IMR-90 (cell line): ENCODE measurements at regions not wholly inside any gene's neighbourhood (a gene's known extent, or its start where the extent isn't known, plus 50 kb on each side); places are given as distances from the start of the nearest gene placed in this dataset.

Experiments used
- ATAC-seq: fragments of 200-7000 bp; cut with Tn5 transposase; 2 replicates; pipeline ENCODE4 v1.9.1; 2020; ENCODE audit warnings: low read depth, mild to moderate bottlenecking, moderate library complexity
- BruUV-seq: library from RNA; stranded (reverse); fragments of 400-500 nt; replicated peaks from 2 replicates; lab custom pipeline; 2021; lab: Mats Ljungman, UMichigan
- CTCF ChIA-PET: fragments of 300-600 bp; formaldehyde crosslinking; extraction: SDS; loops from one replicate; lab custom pipeline; 2021; ENCODE audit warnings: antibody characterized with exemption; lab: Yijun Ruan, JAX
- POLR2A ChIA-PET: fragments of 300-600 bp; sonication (Branson Sonifier 250); formaldehyde crosslinking; loops from one replicate; lab custom pipeline; 2022; ENCODE audit warnings: antibody characterized with exemption; ENCODE audit not compliant: unreplicated experiment; lab: Charles Lee
- DNase-seq: peaks from one replicate; pipeline ENCODE4 v3.0.0; 2013
- H2AFZ ChIP-seq: replicated peaks from 2 replicates; pipeline ENCODE3; 2013; ENCODE audit warnings: low read length, mild to moderate bottlenecking; ENCODE audit not compliant: poor library complexity
- H2AK5ac ChIP-seq: 2 replicates; pipeline ENCODE4 v1.6.1; 2013; ENCODE audit warnings: low read depth, low read length, inconsistent platforms
- H2AK9ac ChIP-seq: replicated peaks from 2 replicates; pipeline ENCODE3; 2013; ENCODE audit warnings: mild to moderate bottlenecking, low read depth, low read length, moderate library complexity; ENCODE audit not compliant: poor library complexity
- H2BK120ac ChIP-seq: 2 replicates; pipeline ENCODE4 v1.6.1; 2013; ENCODE audit warnings: low read depth, low read length, inconsistent platforms
- H2BK15ac ChIP-seq: 3 replicates; pipeline ENCODE4 v1.6.1; 2013; ENCODE audit warnings: low read depth, low read length, inconsistent platforms
- H2BK20ac ChIP-seq: 2 replicates; pipeline ENCODE4 v1.6.1; 2013; ENCODE audit warnings: low read depth, mild to moderate bottlenecking, inconsistent platforms, low read length, moderate library complexity
- H2BK5ac ChIP-seq: 2 replicates; pipeline ENCODE4 v1.6.1; 2013; ENCODE audit warnings: mild to moderate bottlenecking, low read depth, low read length, inconsistent platforms; ENCODE audit not compliant: poor library complexity, severe bottlenecking
- H3K14ac ChIP-seq: replicated peaks from 2 replicates; pipeline ENCODE4 v1.6.1; 2013; ENCODE audit warnings: low read depth, low read length, inconsistent platforms
- H3K18ac ChIP-seq: 2 replicates; pipeline ENCODE4 v1.6.1; 2013; ENCODE audit warnings: low read depth, low read length, control low read depth
- H3K23ac ChIP-seq: 2 replicates; pipeline ENCODE4 v1.6.1; 2013; ENCODE audit warnings: low read depth, low read length, inconsistent platforms
- H3K27ac ChIP-seq: 2 replicates; pipeline ENCODE4 v1.5.1; 2013; ENCODE audit warnings: mild to moderate bottlenecking, control low read depth, low read length; ENCODE audit not compliant: insufficient read depth
- H3K27me3 ChIP-seq: 2 replicates; pipeline ENCODE4 v1.6.1; 2013; ENCODE audit warnings: low read length; ENCODE audit not compliant: control insufficient read depth, insufficient read depth
- H3K36me3 ChIP-seq: 2 replicates; pipeline ENCODE4 v1.6.1; 2013; ENCODE audit warnings: low read length, mixed read lengths; ENCODE audit not compliant: control insufficient read depth, insufficient read depth
- H3K4ac ChIP-seq: 2 replicates; pipeline ENCODE4 v1.6.1; 2013; ENCODE audit warnings: low read depth, low read length, inconsistent platforms
- H3K4me1 ChIP-seq: 2 replicates; pipeline ENCODE4 v1.6.1; 2013; ENCODE audit warnings: low read length, mixed read lengths; ENCODE audit not compliant: control insufficient read depth, insufficient read depth
- H3K4me2 ChIP-seq: 2 replicates; pipeline ENCODE4 v1.6.1; 2013; ENCODE audit warnings: low read depth, mild to moderate bottlenecking, control low read depth, low read length, moderate library complexity
- H3K4me3 ChIP-seq: 2 replicates; pipeline ENCODE4 v1.5.1; 2013; ENCODE audit warnings: low read depth, mild to moderate bottlenecking, control low read depth, low read length, moderate library complexity; ENCODE audit not compliant: insufficient read depth
- H3K56ac ChIP-seq: 2 replicates; pipeline ENCODE4 v1.6.1; 2013; ENCODE audit warnings: low read length, inconsistent platforms; ENCODE audit not compliant: insufficient read depth; ENCODE audit errors: extremely low read depth
- H3K79me1 ChIP-seq, 2 experiments: 2 replicates each; pipeline ENCODE4 v1.6.1; 2013; ENCODE audit warnings: low read length in 2 of 2, inconsistent platforms in 1 of 2, low read depth in 1 of 2
- H3K9ac ChIP-seq: 2 replicates; pipeline ENCODE4 v1.6.1; 2013; ENCODE audit warnings: low read depth, low read length, control low read depth
- H3K9me1 ChIP-seq: 2 replicates; pipeline ENCODE4 v1.6.1; 2013; ENCODE audit warnings: low read length, inconsistent platforms; ENCODE audit not compliant: insufficient read depth
- H3K9me3 ChIP-seq: 2 replicates; pipeline ENCODE4 v1.6.1; 2013; ENCODE audit warnings: low read length; ENCODE audit not compliant: control insufficient read depth, insufficient read depth
- H4K20me1 ChIP-seq: 2 replicates; pipeline ENCODE4 v1.6.1; 2013; ENCODE audit warnings: low read length, inconsistent platforms; ENCODE audit not compliant: insufficient read depth
- H4K5ac ChIP-seq: 2 replicates; pipeline ENCODE4 v1.6.1; 2013; ENCODE audit warnings: mild to moderate bottlenecking, low read depth, low read length, control low read depth
- H4K8ac ChIP-seq, 2 experiments: 2 replicates each; pipeline ENCODE4 v1.6.1; 2013; ENCODE audit warnings: low read depth in 2 of 2, low read length in 2 of 2, control low read depth in 1 of 2, inconsistent platforms in 1 of 2
- H4K91ac ChIP-seq: 2 replicates; pipeline ENCODE4 v1.6.1; 2013; ENCODE audit warnings: low read depth, low read length, inconsistent platforms; ENCODE audit not compliant: insufficient read depth
- CTCF ChIP-seq: conservative IDR thresholded peaks from 2 replicates; pipeline ENCODE4 v1.5.1; 2012; ENCODE audit warnings: mild to moderate bottlenecking, low read depth, low read length, improper control_type of control experiment
- WGBS, 2 experiments: methylation state at CpG; one replicate each; pipeline versions ENCODE4 v1.1.5 to v1.1.7; 2013; ENCODE audit warnings: missing lambda C conversion rate in 2 of 2; ENCODE audit not compliant: insufficient read length in 1 of 2; ENCODE audit errors: extremely low coverage in 2 of 2; 5-methylcytosine and 5-hydroxymethylcytosine counted together
- dilution Hi-C: fragments of 300-500 bp; cut with HindIII; formaldehyde crosslinking; loops from one replicate; pipeline ENCODE4 v1.14.3; 2018; ENCODE audit warnings: low sequenced_read_pairs; ENCODE audit not compliant: unreplicated experiment
- in situ Hi-C: fragments of 300-500 bp; cut with MboI; formaldehyde crosslinking; loops from 3 replicates; pipeline ENCODE4 v1.14.3; 2019; ENCODE audit warnings: low sequenced_read_pairs, inconsistent platforms, mixed read lengths
- intact Hi-C: fragments of 100-400 bp; cut with micrococcal nuclease; formaldehyde crosslinking; loops from 2 replicates; pipeline ENCODE4 v1.10.0; 2022
- TF ChIP-seq, protein P1 (sequence below): fragments of 150-350 bp; IDR thresholded peaks from 2 replicates; pipeline ENCODE4 v1.6.1; 2017; ENCODE audit warnings: mild to moderate bottlenecking, antibody characterized with exemption, low read length, low read depth

DNA sequence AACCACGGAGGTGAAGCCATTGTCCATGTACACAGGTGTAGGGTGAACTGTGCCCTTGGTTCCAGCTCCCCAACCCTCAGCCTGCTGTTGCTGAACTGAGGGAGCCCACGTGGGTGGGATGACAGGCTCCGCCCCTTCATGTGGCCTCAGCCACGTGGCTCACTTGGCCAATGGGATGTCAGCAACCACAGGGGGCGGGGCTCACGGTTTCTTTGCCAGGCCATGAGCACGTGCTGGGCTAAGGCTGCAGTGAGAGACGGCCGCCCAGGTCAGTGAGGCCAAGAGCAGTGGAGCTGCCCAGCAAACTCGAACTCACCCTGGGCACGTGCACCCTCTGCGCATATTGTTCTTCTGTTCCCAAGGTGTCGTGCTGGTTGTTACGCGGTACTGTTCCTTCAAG is 282.6 kb downstream of the IRF8 start:
- H3K14ac ChIP-seq: no peak overlapping the region
- no peak overlapping the region for H3K56ac ChIP-seq
- H2BK5ac ChIP-seq: no peak overlapping the region
- ChIA-PET POLR2A (no interaction called here), CTCF (no interaction called here)
- H3K4ac ChIP-seq: no peak overlapping the region
- no peak overlapping the region for H3K4me2 ChIP-seq
- H4K5ac ChIP-seq: no peak overlapping the region
- no peak for ATAC-seq
- dilution Hi-C loops (no loop called here), in situ Hi-C loops (no loop called here), intact Hi-C loops (no loop called here)
- H3K27ac ChIP-seq: no peak overlapping the region
- H3K27me3 ChIP-seq: no peaks in the 10 kb centered on the region; the same call in none of the 2 replicates
- DNase-seq: no peak
- H2BK120ac ChIP-seq: no peak overlapping the region
- H2BK15ac ChIP-seq: no peak overlapping the region
- no peaks in the 10 kb centered on the region for H3K36me3 ChIP-seq
- H2BK20ac ChIP-seq: no peak overlapping the region
- peaks cover 5% of the 10 kb centered on the region; the same call in 1 of the 2 replicates for H3K9me3 ChIP-seq
- no peak overlapping the region for H2AFZ ChIP-seq
- H3K9ac ChIP-seq: no peak overlapping the region
- H3K4me1 ChIP-seq: no peaks in the 10 kb centered on the region
- H3K18ac ChIP-seq: no peak overlapping the region
- H2AK5ac ChIP-seq: no peak overlapping the region
- no peak overlapping the region for H3K4me3 ChIP-seq
- TF ChIP-seq CTCF: no peak
- TF ChIP-seq, protein P1, sequence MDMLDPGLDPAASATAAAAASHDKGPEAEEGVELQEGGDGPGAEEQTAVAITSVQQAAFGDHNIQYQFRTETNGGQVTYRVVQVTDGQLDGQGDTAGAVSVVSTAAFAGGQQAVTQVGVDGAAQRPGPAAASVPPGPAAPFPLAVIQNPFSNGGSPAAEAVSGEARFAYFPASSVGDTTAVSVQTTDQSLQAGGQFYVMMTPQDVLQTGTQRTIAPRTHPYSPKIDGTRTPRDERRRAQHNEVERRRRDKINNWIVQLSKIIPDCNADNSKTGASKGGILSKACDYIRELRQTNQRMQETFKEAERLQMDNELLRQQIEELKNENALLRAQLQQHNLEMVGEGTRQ: peak; percentile 21; the same call in 1 of the 2 replicates
- WGBS, 2 experiments: 91% methylated on average over 9 of the region's 15 CpGs; no CpG with 5 or more reads in 1 of the 2 experiments
- BruUV-seq: no TSS peak
- H4K20me1 ChIP-seq: no peaks in the 10 kb centered on the region
- 0 out of 2 replicates have a peak, but pooled peaks cover 8% of the 10 kb centered on the region for H3K9me1 ChIP-seq
- H3K79me1 ChIP-seq: no peaks in the 10 kb centered on the region
- H4K91ac ChIP-seq: no peak overlapping the region
- H4K8ac ChIP-seq: no peak overlapping the region
- H2AK9ac ChIP-seq: no peak overlapping the region
- H3K23ac ChIP-seq: no peak overlapping the region
